Brain microvascular endothelial cell (primary cell): ENCODE measurements at regions not wholly inside any gene's neighbourhood (a gene's known extent, or its start where the extent isn't known, plus 50 kb on each side); places are given as distances from the start of the nearest gene placed in this dataset.

ENCODE experiments used
- DNase-seq: peaks from one replicate; pipeline ENCODE4 v3.0.0-alpha.2; 2020
- H3K27ac ChIP-seq: fragments of 250-450 bp; sonication (Bioruptor Pico); 2 replicates; pipeline ENCODE4 v1.5.1; 2020; ENCODE audit warnings: mild to moderate bottlenecking, moderate library complexity
- H3K27me3 ChIP-seq: fragments of 250-450 bp; sonication (Bioruptor Pico); replicated peaks from 2 replicates; pipeline ENCODE4 v1.5.1; 2020; ENCODE audit warnings: mild to moderate bottlenecking
- H3K36me3 ChIP-seq: fragments of 250-450 bp; sonication (Bioruptor Pico); replicated peaks from 2 replicates; pipeline ENCODE4 v1.5.1; 2020; ENCODE audit warnings: mild to moderate bottlenecking
- H3K4me3 ChIP-seq: 2 replicates; pipeline ENCODE4 v1.5.1; 2011; ENCODE audit warnings: low read depth, mild to moderate bottlenecking, control low read depth, low read length, moderate library complexity
- in situ Hi-C: cut with HindIII; loops from 2 replicates; pipeline ENCODE4 v1.10.0; 2017; ENCODE audit warnings: low sequenced_read_pairs, low pct_ligation_motif_present
- TF ChIP-seq, protein P1 (sequence below): IDR thresholded peaks from 2 replicates; pipeline ENCODE4 v1.5.1; 2011; ENCODE audit warnings: low read depth, mild to moderate bottlenecking, moderate library complexity, low read length, control low read depth, inconsistent platforms; ENCODE audit errors: missing control alignments

DNA sequence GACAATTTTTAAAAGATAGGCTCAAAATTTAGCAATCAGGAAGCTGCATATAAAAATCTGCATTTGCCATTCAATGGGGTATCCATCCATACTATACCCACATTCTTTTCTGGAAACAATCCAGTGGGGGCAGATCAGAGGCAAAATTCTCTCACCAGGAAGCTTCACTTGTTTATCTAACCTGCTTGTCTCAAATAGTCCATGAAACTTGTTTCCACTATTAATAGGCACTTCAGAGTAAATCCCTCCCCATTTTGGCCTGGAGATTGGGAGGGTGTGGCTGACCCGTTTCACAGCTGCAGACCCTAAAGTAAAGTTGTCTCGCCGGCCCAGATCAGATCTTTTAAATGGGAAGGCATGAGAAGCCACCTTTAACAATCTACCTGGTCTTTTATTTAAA, 139.4 kb upstream of the CPNE8 start:
- H3K36me3 ChIP-seq: no peaks in the 10 kb centered on the region
- in situ Hi-C loops: no loop called here
- no peak overlapping the region for H3K27ac ChIP-seq
- DNase-seq: no peak
- H3K4me3 ChIP-seq: no peak overlapping the region
- TF ChIP-seq, protein P1, sequence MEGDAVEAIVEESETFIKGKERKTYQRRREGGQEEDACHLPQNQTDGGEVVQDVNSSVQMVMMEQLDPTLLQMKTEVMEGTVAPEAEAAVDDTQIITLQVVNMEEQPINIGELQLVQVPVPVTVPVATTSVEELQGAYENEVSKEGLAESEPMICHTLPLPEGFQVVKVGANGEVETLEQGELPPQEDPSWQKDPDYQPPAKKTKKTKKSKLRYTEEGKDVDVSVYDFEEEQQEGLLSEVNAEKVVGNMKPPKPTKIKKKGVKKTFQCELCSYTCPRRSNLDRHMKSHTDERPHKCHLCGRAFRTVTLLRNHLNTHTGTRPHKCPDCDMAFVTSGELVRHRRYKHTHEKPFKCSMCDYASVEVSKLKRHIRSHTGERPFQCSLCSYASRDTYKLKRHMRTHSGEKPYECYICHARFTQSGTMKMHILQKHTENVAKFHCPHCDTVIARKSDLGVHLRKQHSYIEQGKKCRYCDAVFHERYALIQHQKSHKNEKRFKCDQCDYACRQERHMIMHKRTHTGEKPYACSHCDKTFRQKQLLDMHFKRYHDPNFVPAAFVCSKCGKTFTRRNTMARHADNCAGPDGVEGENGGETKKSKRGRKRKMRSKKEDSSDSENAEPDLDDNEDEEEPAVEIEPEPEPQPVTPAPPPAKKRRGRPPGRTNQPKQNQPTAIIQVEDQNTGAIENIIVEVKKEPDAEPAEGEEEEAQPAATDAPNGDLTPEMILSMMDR: no peak
- no peaks in the 10 kb centered on the region for H3K27me3 ChIP-seq

GRCh38 chr12:39043424-39043822, 138.0 kb upstream of the CPNE8 start:
- in situ Hi-C loops: no loop called here
- Histone ChIP-seq H3K27ac (no peak overlapping the region), H3K36me3 (no peaks in the 10 kb centered on the region), H3K4me3 (no peak overlapping the region), H3K27me3 (no peaks in the 10 kb centered on the region)
- TF ChIP-seq, protein P1: no peak
- DNase-seq: no peak

- no peak overlapping the region for H3K4me3 ChIP-seq
- no peak for DNase-seq
- in situ Hi-C loops: no loop called here
- no peak overlapping the region for H3K27ac ChIP-seq
- H3K36me3 ChIP-seq: no peaks in the 10 kb centered on the region
- H3K27me3 ChIP-seq: no peaks in the 10 kb centered on the region
- TF ChIP-seq, protein P1: no peak
These were observed 134.9 kb upstream of the CPNE8 start for GRCh38 chr12:39040275-39040674.

GRCh38 chr12:39037115-39037514, 131.7 kb upstream of the CPNE8 start:
- H3K27ac ChIP-seq: no peak overlapping the region
- H3K4me3 ChIP-seq: no peak overlapping the region
- no peak for DNase-seq
- no peaks in the 10 kb centered on the region for H3K27me3 ChIP-seq
- no peaks in the 10 kb centered on the region for H3K36me3 ChIP-seq
- in situ Hi-C loops: no loop called here
- TF ChIP-seq, protein P1: no peak

- in situ Hi-C loops: no loop called here
- Histone ChIP-seq H3K27me3 (no peaks in the 10 kb centered on the region), H3K36me3 (no peaks in the 10 kb centered on the region), H3K27ac (no peak overlapping the region), H3K4me3 (no peak overlapping the region)
- TF ChIP-seq, protein P1: no peak
- DNase-seq: no peak
These were observed 130.7 kb upstream of the CPNE8 start for GRCh38 chr12:39036105-39036504.

DNA sequence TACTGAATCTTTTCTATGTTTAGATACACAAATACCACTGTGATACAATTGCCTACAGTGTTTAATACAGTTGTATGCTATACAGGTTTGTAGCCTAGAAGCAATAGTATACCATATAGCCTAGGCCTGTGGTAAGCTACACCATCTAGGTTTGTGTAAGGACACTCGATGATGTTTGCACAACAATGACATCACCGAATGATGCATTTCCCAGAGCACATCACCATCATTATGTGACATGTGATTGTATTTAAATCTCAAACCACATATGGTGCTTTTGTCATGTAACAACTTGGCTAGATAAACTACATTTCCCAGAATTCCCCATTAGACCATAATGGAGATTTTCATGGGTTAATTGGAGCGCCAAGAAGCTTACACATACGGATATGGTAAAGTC, 128.4 kb upstream of the CPNE8 start:
- no peaks in the 10 kb centered on the region for H3K36me3 ChIP-seq
- no peak for DNase-seq
- in situ Hi-C loops: no loop called here
- TF ChIP-seq, protein P1: no peak
- H3K27ac ChIP-seq: no peak overlapping the region
- H3K27me3 ChIP-seq: no peaks in the 10 kb centered on the region
- H3K4me3 ChIP-seq: no peak overlapping the region
